Keratinocyte (primary cell): ENCODE measurements at regions not wholly inside any gene's neighbourhood (a gene's known extent, or its start where the extent isn't known, plus 50 kb on each side); places are given as distances from the start of the nearest gene placed in this dataset.

Experiments
- DNase-seq: peaks from one replicate; pipeline ENCODE4 v3.0.0-alpha.2; 2011; ENCODE audit warnings: low read depth, missing footprints, low spot score
- FAIRE-seq: peaks from 2 replicates; lab custom pipeline; 2011; peaks lifted over from hg19 to GRCh38; lab: Jason Lieb, UNC
- H2AFZ ChIP-seq: 2 replicates; pipeline ENCODE4 v1.6.0; 2012; ENCODE audit warnings: low read length, control low read depth, inconsistent platforms; ENCODE audit not compliant: control insufficient read depth
- H3K27ac ChIP-seq: 2 replicates; pipeline ENCODE4 v1.5.1; 2011; ENCODE audit warnings: low read length; ENCODE audit not compliant: control insufficient read depth, insufficient read depth
- H3K27me3 ChIP-seq: 3 replicates; pipeline ENCODE4 v1.6.0; 2011; ENCODE audit warnings: low read length; ENCODE audit not compliant: control insufficient read depth, insufficient read depth; ENCODE audit errors: extremely low read depth
- H3K36me3 ChIP-seq, 2 experiments: 2 replicates in 1 of 2; 3 replicates in 1 of 2; pipeline ENCODE4 v1.5.1; 2011; ENCODE audit warnings: low read length in 2 of 2, mild to moderate bottlenecking in 1 of 2; ENCODE audit not compliant: control insufficient read depth in 2 of 2, insufficient read depth in 2 of 2; ENCODE audit errors: extremely low read depth in 1 of 2
- H3K4me1 ChIP-seq: 3 replicates; pipeline ENCODE4 v1.5.1; 2011; ENCODE audit warnings: low read length; ENCODE audit not compliant: control insufficient read depth, insufficient read depth; ENCODE audit errors: extremely low read depth
- H3K4me2 ChIP-seq: 3 replicates; pipeline ENCODE4 v1.6.0; 2011; ENCODE audit warnings: low read depth, low read length; ENCODE audit not compliant: control insufficient read depth, insufficient read depth; ENCODE audit errors: extremely low read depth
- H3K4me3 ChIP-seq, 3 experiments: fragments of 200-600 bp in 1 of 3; sonication (generic) in 1 of 3; 2 replicates in 2 of 3; 3 replicates in 1 of 3; pipeline ENCODE4 v1.5.1; 2011 to 2016; ENCODE audit warnings: low read length in 3 of 3, mild to moderate bottlenecking in 3 of 3, control low read depth in 2 of 3, inconsistent platforms in 1 of 3, low read depth in 1 of 3, mixed read lengths in 1 of 3, mixed run types in 1 of 3, moderate library complexity in 1 of 3; ENCODE audit not compliant: control insufficient read depth in 2 of 3, insufficient read depth in 2 of 3; ENCODE audit errors: extremely low read depth in 1 of 3
- H3K79me2 ChIP-seq: 2 replicates; pipeline ENCODE4 v1.6.0; 2012; ENCODE audit warnings: low read length; ENCODE audit not compliant: control insufficient read depth, insufficient read depth
- H3K9ac ChIP-seq: 3 replicates; pipeline ENCODE4 v1.6.0; 2011; ENCODE audit warnings: low read length; ENCODE audit not compliant: control insufficient read depth, insufficient read depth; ENCODE audit errors: extremely low read depth
- H3K9me1 ChIP-seq: 3 replicates; pipeline ENCODE4 v1.6.0; 2011; ENCODE audit warnings: low read length; ENCODE audit not compliant: control insufficient read depth, insufficient read depth; ENCODE audit errors: extremely low read depth
- H3K9me3 ChIP-seq: 2 replicates; pipeline ENCODE4 v1.5.1; 2012; ENCODE audit warnings: low read depth, low read length; ENCODE audit not compliant: control insufficient read depth
- H4K20me1 ChIP-seq: 3 replicates; pipeline ENCODE4 v1.6.0; 2011; ENCODE audit warnings: low read length; ENCODE audit not compliant: control insufficient read depth, insufficient read depth; ENCODE audit errors: extremely low read depth
- CTCF ChIP-seq, 3 experiments: IDR thresholded peaks in 1 of 3; conservative IDR thresholded peaks in 1 of 3; optimal IDR thresholded peaks in 1 of 3; 2 replicates in 2 of 3; 3 replicates in 1 of 3; pipeline versions ENCODE3 to v1.5.1; 2011; ENCODE audit warnings: low read length in 3 of 3, mild to moderate bottlenecking in 3 of 3, moderate library complexity in 2 of 3, control low read depth in 1 of 3, inconsistent platforms in 1 of 3; ENCODE audit not compliant: insufficient read depth in 2 of 3; ENCODE audit errors: extremely low read depth in 1 of 3
- EZH2 ChIP-seq: IDR thresholded peaks from one replicate; pipeline ENCODE4 v1.6.1; 2012; ENCODE audit warnings: inconsistent platforms, mild to moderate bottlenecking, low read length, moderate library complexity
- dilution Hi-C: fragments of 300-500 bp; cut with MboI; formaldehyde crosslinking; loops from one replicate; pipeline ENCODE4 v1.7.0; 2020; ENCODE audit warnings: low sequenced_read_pairs; ENCODE audit not compliant: extremely low pct_ligation_motif_present

DNA sequence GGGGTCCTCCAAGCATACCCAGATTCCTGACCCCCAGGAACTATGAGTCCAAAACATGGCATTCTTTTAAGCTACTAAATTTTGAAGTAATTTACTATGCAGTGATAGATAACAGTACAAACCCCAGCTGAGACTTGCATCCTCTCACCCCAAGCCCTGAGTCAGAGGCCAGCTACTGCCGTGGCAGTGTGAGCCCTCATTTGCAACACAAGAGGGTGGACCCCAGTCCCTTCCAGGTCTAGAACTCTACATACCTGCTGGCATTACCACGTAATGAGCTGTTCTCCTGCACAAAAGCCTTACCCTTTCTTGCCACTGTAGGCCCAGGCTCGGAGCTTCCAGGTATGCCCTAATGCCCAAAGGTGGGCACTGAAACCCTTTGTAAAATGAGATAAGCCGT, 108.6 kb upstream of the ERCC6L2 start:
- H3K4me2 ChIP-seq: no peak overlapping the region
- H3K9me1 ChIP-seq: no peaks in the 10 kb centered on the region
- FAIRE-seq: no peak

DNA sequence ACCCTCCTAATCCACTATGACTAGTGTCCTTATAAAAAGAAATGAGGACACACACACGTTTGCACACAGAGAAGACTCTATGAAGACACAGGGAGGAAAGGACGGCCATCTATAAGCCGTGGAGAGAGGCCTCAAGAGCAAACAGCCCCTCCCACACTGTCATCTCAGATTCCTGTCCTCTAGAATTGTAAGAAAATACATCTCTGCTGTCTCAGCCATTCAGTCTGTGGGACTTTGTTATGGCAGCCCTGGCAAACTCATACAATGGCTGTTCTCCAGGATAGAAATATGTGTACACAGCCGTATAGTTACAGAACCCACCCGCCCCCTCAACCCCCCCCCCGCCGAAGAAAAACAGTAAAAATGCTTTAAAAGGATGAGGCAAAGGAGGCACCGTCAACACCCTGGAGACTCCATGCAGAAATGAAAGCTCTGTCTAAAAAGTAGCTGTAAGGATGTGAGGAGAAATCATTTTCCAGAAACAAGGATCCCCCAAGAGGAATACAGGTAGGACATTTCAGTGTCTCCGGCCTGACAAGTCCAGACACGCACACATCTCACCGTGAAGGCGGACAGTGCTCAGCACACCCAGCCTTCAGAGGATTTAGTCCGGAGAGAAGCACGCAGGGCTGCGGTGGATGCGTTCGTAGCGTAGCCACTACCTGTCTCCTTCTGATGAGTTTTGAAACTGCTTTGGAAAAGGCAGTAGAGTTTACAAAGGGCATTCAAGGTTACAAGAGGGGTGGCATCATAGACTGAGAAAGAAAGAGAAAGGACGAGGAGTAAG, 110.8 kb upstream of the ERCC6L2 start:
- Histone ChIP-seq H3K36me3 (no peaks in the 10 kb centered on the region), H3K9me3 (no peaks in the 10 kb centered on the region), H4K20me1 (no peaks in the 10 kb centered on the region), H3K79me2 (no peaks in the 10 kb centered on the region), H3K9me1 (no peaks in the 10 kb centered on the region), H3K27ac (no peak overlapping the region), H3K27me3 (peaks cover 2% of the 10 kb centered on the region), H3K4me3 (peak overlapping the region in 2 of 3 experiments; percentile 12 to 41), H3K9ac (no peak overlapping the region), H3K4me2 (peak overlapping the region; percentile 65), H2AFZ (peak overlapping the region; percentile 61), H3K4me1 (no peaks in the 10 kb centered on the region)
- dilution Hi-C loops: no loop called here
- no peak for FAIRE-seq
- no peak for DNase-seq
- no peak for TF ChIP-seq EZH2
- TF ChIP-seq CTCF (optimal IDR thresholded peaks at IDR 0.05 in 1 of 3, IDR thresholded peaks at IDR 0.05 in 1 of 3, conservative IDR thresholded peaks at IDR 0.05 in 1 of 3; ENCODE audit: extremely low read depth in 1 of 3, insufficient read depth in 2 of 3, low read length in 3 of 3): no peak

More for the DNA sequence above, 108.6 kb upstream of the ERCC6L2 start:
- Histone ChIP-seq H3K9ac (no peak overlapping the region), H3K36me3 (no peaks in the 10 kb centered on the region), H4K20me1 (no peaks in the 10 kb centered on the region), H3K27me3 (peaks cover 13% of the 10 kb centered on the region), H3K4me1 (no peaks in the 10 kb centered on the region), H2AFZ (no peak overlapping the region), H3K9me3 (no peaks in the 10 kb centered on the region), H3K4me3 (no peak overlapping the region), H3K27ac (no peak overlapping the region), H3K79me2 (no peaks in the 10 kb centered on the region)
- no peak for DNase-seq
- dilution Hi-C loops: no loop called here
- TF ChIP-seq EZH2: no peak
- TF ChIP-seq CTCF (optimal IDR thresholded peaks at IDR 0.05 in 1 of 3, IDR thresholded peaks at IDR 0.05 in 1 of 3, conservative IDR thresholded peaks at IDR 0.05 in 1 of 3; ENCODE audit: extremely low read depth in 1 of 3, insufficient read depth in 2 of 3, low read length in 3 of 3): no peak
